HG03439 (cell line): ENCODE measurements at regions not wholly inside any gene's neighbourhood (a gene's known extent, or its start where the extent isn't known, plus 50 kb on each side); places are given as distances from the start of the nearest gene placed in this dataset.

ENCODE experiments used
- ATAC-seq: cut with Tn5 transposase; IDR thresholded peaks from one replicate; pipeline ENCODE4 v1.9.1; 2021; ENCODE audit warnings: mild to moderate bottlenecking, moderate library complexity; ENCODE audit not compliant: unreplicated experiment

- ATAC-seq: no peak
Observed at GRCh38 chr4:11342401-11342800, 86.3 kb downstream of the HS3ST1 start.

- no peak for ATAC-seq
Observed at GRCh38 chr4:11341337-11342043, 87.2 kb downstream of the HS3ST1 start.

GRCh38 chr4:11338956-11339782 lies 89.5 kb downstream of the HS3ST1 start:
- no peak for ATAC-seq

- no peak for ATAC-seq
Observed at GRCh38 chr4:11337287-11337686, 91.4 kb downstream of the HS3ST1 start.

GRCh38 chr4:11336435-11336834 lies 92.3 kb downstream of the HS3ST1 start:
- no peak for ATAC-seq

DNA sequence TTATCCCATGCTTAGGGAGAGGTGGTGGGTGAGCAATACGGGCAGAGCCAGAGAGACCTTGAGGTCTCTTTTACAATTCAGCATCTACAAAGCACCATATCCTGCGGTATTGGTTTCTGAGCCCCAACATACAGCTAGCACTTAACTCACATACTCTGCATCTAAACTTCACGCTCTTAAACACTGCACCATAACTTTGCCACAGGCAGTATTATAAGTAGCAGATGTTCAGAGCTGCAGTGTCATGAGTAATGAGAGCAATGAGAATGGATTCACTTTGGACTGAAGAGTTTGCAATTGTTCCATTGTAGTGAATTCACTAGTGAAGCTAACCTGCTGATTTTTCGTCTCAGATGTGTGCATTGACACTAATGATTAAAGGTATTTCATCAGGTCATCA lies 93.8 kb downstream of the HS3ST1 start:
- no peak for ATAC-seq

DNA sequence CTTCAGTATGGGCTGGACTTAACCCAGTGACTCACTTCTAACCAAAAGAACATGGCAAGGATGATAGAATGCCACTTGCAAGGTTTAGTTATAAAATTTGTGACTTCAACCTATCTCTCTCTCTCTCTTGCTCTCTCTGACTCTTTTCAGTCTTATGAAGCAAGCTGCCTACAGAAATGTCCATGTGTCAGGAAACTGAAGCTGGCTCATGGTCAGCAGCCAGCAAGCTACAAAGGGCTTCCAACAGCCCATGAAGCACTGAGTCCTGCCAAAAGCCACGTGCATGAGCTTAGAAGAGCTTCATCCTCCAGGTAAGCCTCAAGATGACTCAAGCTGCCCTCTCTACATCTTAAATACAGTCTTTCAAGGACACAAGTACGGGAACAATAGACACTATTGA lies 100.3 kb downstream of the HS3ST1 start:
- no peak for ATAC-seq

DNA sequence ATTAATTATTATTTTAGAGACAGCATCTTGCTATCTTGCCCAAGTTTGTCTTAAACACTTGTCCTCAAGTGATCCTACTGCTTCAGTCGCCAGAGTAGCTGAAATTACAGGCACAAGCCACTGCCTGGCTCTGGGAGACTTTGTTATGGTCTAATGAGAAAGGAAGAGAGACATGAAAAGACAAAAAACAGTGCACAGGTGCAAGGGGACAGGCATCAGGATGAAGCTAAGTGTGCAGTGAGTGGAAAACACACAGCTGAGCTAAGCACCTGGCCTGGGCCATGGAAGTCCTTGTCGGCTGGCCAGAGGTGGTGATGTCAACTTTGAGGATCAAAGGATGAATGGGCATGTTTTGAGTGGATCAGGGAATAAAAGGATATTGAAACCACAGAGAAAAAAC lies 102.7 kb downstream of the HS3ST1 start:
- ATAC-seq: no peak

DNA sequence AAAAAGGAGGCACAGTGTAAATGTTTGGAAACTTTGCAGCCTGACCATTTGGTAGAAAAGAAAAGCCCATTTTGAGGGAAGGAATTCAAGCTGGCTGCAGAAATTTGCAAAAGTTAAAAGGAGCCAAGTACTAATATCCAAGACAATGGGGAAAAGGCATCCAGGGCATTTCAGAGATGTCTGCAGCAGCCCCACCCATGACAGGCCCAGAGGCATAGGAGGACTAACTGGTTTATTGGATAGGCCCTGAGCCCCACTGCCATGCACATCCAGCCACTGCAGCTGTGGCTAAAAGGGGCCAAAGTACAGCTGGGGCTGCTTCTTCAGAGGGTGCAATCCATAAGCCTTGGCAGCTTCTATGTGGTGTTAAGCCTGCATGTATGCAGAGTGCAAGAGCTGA lies 104.9 kb downstream of the HS3ST1 start:
- ATAC-seq: no peak

DNA sequence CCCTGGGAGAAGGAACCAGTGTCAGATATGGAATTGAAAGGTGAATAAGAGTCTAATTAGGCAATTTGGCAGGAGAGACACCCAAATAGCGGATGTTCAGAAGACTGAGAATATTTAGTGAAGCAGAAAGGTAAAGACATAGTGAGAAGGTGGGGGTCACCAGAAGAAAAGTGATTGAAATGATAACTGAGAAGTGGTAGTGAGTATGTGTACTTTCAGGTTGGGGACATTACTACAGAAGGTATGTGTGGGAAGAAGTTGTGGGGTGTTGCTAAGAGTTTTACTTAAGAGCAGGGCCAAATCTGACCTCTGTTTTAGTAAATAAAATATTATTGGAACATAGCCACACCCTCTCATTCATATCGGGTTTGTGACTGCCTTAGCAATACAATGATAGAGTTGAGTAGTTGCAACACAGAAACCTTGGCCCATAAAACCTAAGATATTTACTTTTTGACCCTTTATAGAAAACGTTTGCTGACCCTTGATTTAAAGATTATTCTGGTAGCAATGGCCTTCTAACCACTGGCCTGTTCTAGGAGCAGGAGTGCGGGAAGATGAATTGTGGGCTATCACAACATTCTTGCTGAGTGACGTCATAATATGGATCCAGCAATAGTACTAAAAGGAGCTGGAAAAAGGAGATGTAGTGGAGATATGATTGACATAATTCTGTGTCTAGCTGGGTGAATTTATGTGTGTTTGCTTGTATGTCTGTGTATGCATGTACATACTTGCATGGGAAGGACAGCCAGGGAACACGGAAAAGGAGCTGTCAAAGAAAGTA lies 115.3 kb downstream of the HS3ST1 start:
- no peak for ATAC-seq

DNA sequence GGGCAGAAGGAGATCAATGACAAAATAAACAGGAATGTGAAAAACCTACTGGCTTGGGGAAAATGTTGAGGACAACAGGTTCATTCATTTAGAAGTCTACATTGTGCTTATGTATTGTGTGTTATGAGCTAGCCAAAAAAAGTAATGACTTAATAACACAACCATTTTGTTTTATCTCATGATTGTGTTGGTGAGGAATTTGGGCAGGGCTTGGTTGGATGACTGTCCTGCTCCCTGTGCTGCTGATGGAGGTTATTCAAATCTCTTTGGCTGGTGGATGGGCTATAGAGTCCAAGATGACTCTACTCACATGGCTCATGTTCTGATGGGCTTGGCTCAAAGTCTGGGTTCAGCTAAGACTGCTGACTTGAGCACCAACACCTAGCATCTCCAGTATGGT lies 116.3 kb downstream of the HS3ST1 start:
- no peak for ATAC-seq

DNA sequence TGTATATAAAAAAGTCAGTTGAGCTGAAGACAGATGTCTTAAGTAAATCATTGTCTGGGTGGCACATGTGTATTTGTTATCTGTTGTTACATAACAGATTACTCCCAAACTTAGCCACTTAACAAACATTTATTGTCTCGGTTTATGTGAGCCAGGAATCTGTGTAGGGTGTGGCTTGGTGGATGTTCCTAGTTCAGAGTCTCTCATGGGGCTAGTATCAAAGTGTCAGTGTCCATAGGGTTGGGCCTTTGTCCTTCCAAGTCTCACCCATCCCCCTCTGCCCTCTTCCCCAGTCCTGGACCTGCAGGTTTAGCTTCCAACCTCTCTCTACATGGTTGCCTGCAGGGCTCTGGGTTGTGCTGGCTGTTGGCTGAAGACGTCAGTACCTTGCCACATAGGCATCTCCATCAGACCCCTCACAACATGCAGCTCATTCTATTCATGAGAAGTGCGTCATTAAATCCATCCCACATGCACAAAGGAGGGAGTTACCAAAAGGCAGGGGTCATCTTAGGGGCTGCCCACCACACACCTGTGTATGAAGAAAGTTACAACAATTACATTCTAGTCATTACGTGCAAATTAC lies 127.5 kb downstream of the HS3ST1 start:
- ATAC-seq: no peak

GRCh38 chr4:11299836-11300235 lies 128.9 kb downstream of the HS3ST1 start:
- ATAC-seq: no peak

GRCh38 chr4:11299016-11299415 lies 129.7 kb downstream of the HS3ST1 start:
- no peak for ATAC-seq

GRCh38 chr4:11298451-11298850 lies 130.2 kb downstream of the HS3ST1 start:
- no peak for ATAC-seq

GRCh38 chr4:11297627-11298026 lies 131.1 kb downstream of the HS3ST1 start:
- ATAC-seq: no peak

DNA sequence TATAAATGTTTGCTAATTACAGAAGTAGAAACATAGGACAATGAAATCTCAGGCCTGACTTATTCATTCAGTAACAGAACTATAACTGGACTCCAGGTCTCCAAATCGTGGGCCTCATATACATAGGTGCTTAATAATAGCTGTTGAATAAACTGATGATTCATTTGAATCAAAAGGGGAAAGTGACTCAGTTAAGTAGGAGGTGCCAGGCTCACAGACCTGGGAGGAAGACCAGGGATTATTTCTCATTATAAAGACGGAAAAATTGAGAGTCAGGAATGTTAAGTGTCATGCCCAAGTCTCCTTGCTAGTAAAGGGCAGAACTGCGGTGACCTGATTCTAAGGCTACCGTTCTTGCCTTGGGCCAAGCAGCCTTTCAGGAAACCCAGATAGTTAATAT lies 131.5 kb downstream of the HS3ST1 start:
- no peak for ATAC-seq

DNA sequence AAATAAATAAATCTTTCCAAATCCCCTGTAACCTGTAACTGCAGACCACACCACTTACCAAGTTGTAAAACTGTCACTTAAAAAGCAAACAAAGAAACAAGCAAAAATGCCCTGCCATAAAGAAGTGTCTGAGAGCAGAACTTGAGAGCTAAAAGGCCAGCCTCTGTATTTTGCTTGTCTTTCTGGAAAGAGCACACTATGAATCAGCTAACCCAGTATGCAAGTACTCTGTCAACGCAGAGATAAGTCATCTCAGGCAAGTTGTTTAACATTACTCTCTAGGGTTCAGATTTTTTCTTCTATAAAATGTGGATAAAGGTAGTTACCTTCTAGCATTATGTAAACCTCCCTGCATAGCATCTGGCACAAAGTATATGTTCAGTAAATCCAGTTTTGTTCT lies 134.8 kb downstream of the HS3ST1 start:
- ATAC-seq: no peak

DNA sequence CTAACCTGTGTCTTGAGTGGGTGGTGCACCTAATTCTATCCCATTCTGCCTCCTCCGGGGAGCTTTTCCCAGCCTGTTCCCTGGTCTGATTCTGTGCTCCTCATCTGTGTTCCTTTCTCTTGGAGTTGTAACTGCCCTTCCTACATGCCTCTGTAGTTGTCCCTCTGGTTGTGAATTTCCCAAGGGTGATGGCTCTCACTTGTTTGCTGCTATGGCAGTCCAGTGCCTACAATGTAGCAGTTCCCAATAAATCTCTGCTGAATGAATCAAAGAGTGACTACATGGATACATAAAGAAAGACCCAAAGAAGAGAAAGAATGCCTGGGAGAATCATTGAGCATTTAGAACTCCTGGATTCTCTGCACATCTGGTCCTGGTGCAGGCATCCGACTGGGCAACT lies 141.6 kb downstream of the HS3ST1 start:
- ATAC-seq: no peak

GRCh38 chr4:11286533-11286932 lies 142.2 kb downstream of the HS3ST1 start:
- ATAC-seq: no peak

- ATAC-seq: no peak
Observed at GRCh38 chr4:11281720-11282119, 147.0 kb downstream of the HS3ST1 start.
